Tibial artery (tissue), 4 donors: ENCODE measurements at regions not wholly inside any gene's neighbourhood (a gene's known extent, or its start where the extent isn't known, plus 50 kb on each side); places are given as distances from the start of the nearest gene placed in this dataset.

Source experiments
- DNase-seq, 2 donors: peaks; one replicate each; pipeline ENCODE4 v3.0.0-alpha.2; 2019
- H3K27ac ChIP-seq, 2 donors: fragments of 200-600 bp; sonication (generic) in 1 of 2; 1 replicate in 1 of 2; 2 replicates in 1 of 2; pipeline ENCODE4 v1.5.1; 2018 to 2019; ENCODE audit warnings: mild to moderate bottlenecking in 1 of 2
- H3K27me3 ChIP-seq, 2 donors: fragments of 200-600 bp; sonication (generic) in 1 of 2; one replicate each; pipeline versions ENCODE4 v1.5.1 to v1.6.0; 2016 to 2019
- H3K36me3 ChIP-seq, 3 donors: fragments of 200-600 bp; sonication (generic) in 2 of 3; one replicate each; pipeline ENCODE4 v1.5.1; 2016 to 2019; ENCODE audit warnings: mild to moderate bottlenecking in 2 of 3
- H3K4me1 ChIP-seq, 4 donors: fragments of 200-600 bp; sonication (generic) in 2 of 4; 1 replicate in 3 of 4; 2 replicates in 1 of 4; pipeline ENCODE4 v1.5.1; 2016 to 2019
- H3K4me3 ChIP-seq, 2 donors: fragments of 200-600 bp; sonication (generic) in 1 of 2; 1 replicate in 1 of 2; 2 replicates in 1 of 2; pipeline ENCODE4 v1.5.1; 2018 to 2019; ENCODE audit warnings: mild to moderate bottlenecking in 2 of 2
- H3K9me3 ChIP-seq, 3 donors: fragments of 200-600 bp; sonication (generic) in 1 of 3; one replicate each; pipeline ENCODE4 v1.5.1; 2016 to 2019
- CTCF ChIP-seq, 2 experiments: fragments of 200-600 bp in 1 of 2; fragments of 450-650 bp in 1 of 2; IDR thresholded peaks; one replicate each; pipeline ENCODE4 v1.5.1; 2017 to 2019; ENCODE audit warnings: antibody characterized with exemption in 2 of 2, mild to moderate bottlenecking in 1 of 2, moderate library complexity in 1 of 2
- intact Hi-C: fragments of 100-400 bp; cut with DNase I; formaldehyde crosslinking; loops from one replicate; pipeline ENCODE4 v1.15.0; 2023; ENCODE audit warnings: low total_unique reads

GRCh38 chrX:99192421-99192820 lies 1217.7 kb downstream of the PCDH19 start:
- no peak for TF ChIP-seq CTCF (IDR thresholded peaks at IDR 0.05)
- Histone ChIP-seq H3K27ac (no peak overlapping the region), H3K4me1 (no peaks in the 10 kb centered on the region), H3K36me3 (no peaks in the 10 kb centered on the region), H3K27me3 (no peaks in the 10 kb centered on the region), H3K9me3 (no peaks in the 10 kb centered on the region), H3K4me3 (no peak overlapping the region)
- intact Hi-C loops = no loop called here
- DNase-seq = no peak

GRCh38 chrX:99184153-99184552 lies 1225.9 kb downstream of the PCDH19 start:
- H3K27me3 ChIP-seq = no peaks in the 10 kb centered on the region
- no peak for TF ChIP-seq CTCF (IDR thresholded peaks at IDR 0.05)
- H3K27ac ChIP-seq = no peak overlapping the region
- intact Hi-C loops = no loop called here
- H3K4me3 ChIP-seq = no peak overlapping the region
- H3K9me3 ChIP-seq = no peaks in the 10 kb centered on the region
- H3K36me3 ChIP-seq = no peaks in the 10 kb centered on the region
- no peak for DNase-seq
- H3K4me1 ChIP-seq = no peaks in the 10 kb centered on the region

- H3K27ac ChIP-seq = no peak overlapping the region
- no peaks in the 10 kb centered on the region for H3K9me3 ChIP-seq
- TF ChIP-seq CTCF (IDR thresholded peaks at IDR 0.05) = no peak
- no peaks in the 10 kb centered on the region for H3K4me1 ChIP-seq
- no peak for DNase-seq
- H3K36me3 ChIP-seq = no peaks in the 10 kb centered on the region
- H3K27me3 ChIP-seq = no peaks in the 10 kb centered on the region
- no peak overlapping the region for H3K4me3 ChIP-seq
- intact Hi-C loops = no loop called here
Observed at GRCh38 chrX:99172958-99173357, 1237.1 kb downstream of the PCDH19 start.

GRCh38 chrX:99142745-99143144 lies 1267.3 kb downstream of the PCDH19 start:
- no peak for TF ChIP-seq CTCF (IDR thresholded peaks at IDR 0.05)
- H3K27me3 ChIP-seq = no peaks in the 10 kb centered on the region
- H3K36me3 ChIP-seq = no peaks in the 10 kb centered on the region
- no peaks in the 10 kb centered on the region for H3K4me1 ChIP-seq
- no peak overlapping the region for H3K4me3 ChIP-seq
- intact Hi-C loops = no loop called here
- DNase-seq = no peak
- peaks cover 0 to 6% (median 0%) of the 10 kb centered on the region in 3 donors for H3K9me3 ChIP-seq
- H3K27ac ChIP-seq = no peak overlapping the region

- no peak overlapping the region for H3K27ac ChIP-seq
- intact Hi-C loops = no loop called here
- H3K4me3 ChIP-seq = no peak overlapping the region
- H3K4me1 ChIP-seq = no peaks in the 10 kb centered on the region
- no peaks in the 10 kb centered on the region for H3K9me3 ChIP-seq
- TF ChIP-seq CTCF (IDR thresholded peaks at IDR 0.05) = no peak
- H3K27me3 ChIP-seq = no peaks in the 10 kb centered on the region
- DNase-seq = no peak
- no peaks in the 10 kb centered on the region for H3K36me3 ChIP-seq
Observed at GRCh38 chrX:99137488-99137887, 1272.6 kb downstream of the PCDH19 start.

GRCh38 chrX:99117011-99117410 lies 1293.1 kb downstream of the PCDH19 start:
- no peak for TF ChIP-seq CTCF (IDR thresholded peaks at IDR 0.05)

More at GRCh38 chrX:99117011-99117410, 1293.1 kb downstream of the PCDH19 start:
- Histone ChIP-seq H3K36me3 (no peaks in the 10 kb centered on the region), H3K4me1 (no peaks in the 10 kb centered on the region), H3K4me3 (no peak overlapping the region), H3K9me3 (no peaks in the 10 kb centered on the region), H3K27ac (no peak overlapping the region), H3K27me3 (no peaks in the 10 kb centered on the region)
- intact Hi-C loops = no loop called here
- DNase-seq = no peak
